GM04504 (cell line): ENCODE measurements at regions not wholly inside any gene's neighbourhood (a gene's known extent, or its start where the extent isn't known, plus 50 kb on each side); places are given as distances from the start of the nearest gene placed in this dataset.
"Not testable (repeated sequence)": the region's sequence is repeated elsewhere in the genome, so short reads cannot be mapped to it uniquely, and the experiment has no call there.

Source experiments
- DNase-seq: peaks from one replicate; pipeline ENCODE4 v3.0.0-alpha.2; 2012; ENCODE audit warnings: low read depth

DNA sequence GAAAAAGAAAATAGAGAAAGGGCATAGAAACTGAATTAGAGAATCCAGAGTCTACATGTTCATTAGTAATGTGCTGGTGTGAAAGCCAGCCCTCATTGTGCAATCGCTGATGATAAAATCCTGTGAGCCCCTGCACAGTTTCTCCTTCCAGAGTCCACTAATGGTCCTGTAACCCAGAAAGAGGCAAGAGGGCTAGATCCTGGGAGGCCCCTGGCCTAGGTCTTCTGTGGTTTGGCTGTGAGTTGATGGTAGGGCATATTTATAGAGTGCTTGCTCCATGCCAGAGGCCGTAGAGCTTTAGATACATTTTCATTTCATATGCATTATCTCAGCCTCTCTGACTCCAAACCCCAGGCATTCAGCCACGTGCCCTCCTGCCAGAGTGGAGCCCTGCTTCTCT, 94.9 kb upstream of the MTHFD1L start:
- no peak for DNase-seq

DNA sequence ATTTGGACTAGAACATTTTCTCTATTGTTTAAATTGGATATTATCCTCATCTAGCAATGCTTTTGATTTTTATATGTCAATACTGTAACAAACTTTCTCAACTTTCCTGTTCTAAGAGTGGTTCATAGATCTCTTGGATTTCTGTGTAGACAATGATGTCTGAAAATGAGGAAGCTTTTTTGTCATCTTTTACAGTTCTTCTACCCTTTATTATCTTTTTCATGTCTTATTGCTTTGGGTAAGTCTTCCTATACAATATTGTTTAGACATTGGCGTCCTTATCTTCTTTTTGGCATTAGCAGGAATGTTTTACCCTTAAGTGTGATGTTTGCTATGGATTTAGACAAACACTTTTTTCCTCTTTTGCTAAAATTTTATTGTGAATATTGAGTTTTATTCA, 91.5 kb upstream of the MTHFD1L start:
- DNase-seq: no peak

DNA sequence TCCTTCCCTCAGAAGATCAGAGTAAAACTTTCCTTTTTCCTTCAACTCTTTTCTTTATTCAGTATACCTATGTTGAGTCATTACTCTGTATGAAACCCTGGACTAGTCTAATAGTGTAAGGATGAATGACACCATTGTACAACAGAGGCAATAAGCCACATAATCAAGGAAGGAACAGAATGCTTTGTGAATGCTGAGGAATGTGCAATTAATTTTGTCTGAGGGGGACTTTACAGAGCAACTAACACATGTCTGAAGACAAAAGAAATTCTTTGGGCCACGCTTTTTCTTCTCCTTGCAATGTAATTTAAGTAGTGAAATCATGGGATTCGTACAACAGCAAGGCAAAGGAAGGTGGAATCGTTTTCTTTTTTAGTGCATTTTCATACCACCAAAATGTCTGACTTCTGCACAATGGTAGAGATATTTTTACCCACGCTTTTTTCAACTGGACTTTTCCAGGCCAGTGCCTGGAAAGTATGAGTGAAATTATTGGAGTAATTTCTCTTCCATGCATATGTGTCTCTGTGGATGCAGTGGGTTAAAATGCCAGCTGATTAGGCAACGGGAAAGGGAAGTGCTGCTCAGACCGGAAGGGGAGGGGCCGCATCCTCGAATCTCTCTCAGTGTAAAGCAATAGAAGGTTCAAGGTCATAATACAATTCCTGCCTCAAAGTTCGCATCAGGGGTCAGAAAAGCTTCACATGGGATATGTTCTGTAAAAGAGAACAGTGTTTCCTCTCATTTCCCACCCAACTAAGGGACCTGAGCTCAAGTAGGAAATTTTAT, 89.9 kb upstream of the MTHFD1L start:
- DNase-seq: no peak

DNA sequence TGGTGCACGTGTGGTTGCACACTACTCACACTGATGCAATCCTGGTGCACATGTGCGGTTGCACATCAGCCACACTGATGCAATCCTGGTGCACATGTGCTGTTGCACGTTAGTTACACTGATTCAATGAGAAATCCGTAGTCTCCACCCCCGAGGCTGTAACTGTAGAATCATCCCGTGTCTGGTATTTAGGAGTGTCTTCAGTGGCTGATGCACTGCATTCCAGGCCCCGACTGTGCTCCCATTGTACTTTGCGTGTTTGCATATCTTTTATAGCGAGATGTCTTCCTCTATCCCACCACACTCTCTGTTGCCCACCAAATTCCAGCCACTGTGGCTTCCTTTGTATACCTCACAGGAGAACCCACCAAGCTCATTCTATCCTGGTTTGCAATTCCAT, 87.8 kb upstream of the MTHFD1L start:
- no peak for DNase-seq

DNA sequence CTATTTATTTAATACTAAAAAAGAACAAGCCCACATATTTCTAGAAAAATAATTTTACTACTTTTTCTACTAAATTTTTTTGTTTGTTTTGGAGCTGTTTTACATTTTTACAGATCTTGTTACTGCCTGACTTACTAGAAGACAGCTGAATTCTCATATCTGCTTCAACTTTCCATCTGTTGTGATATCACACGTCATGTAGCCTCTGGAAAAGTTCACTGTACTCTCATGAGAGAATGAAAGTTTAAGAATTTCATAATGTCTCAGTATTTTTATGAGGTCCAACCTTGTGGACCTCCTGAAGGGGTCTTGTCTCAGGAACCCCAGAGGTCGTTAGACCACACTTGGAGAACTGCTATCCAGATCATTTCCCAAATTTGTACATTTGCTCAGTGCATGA, 81.7 kb upstream of the MTHFD1L start:
- DNase-seq: no peak

DNA sequence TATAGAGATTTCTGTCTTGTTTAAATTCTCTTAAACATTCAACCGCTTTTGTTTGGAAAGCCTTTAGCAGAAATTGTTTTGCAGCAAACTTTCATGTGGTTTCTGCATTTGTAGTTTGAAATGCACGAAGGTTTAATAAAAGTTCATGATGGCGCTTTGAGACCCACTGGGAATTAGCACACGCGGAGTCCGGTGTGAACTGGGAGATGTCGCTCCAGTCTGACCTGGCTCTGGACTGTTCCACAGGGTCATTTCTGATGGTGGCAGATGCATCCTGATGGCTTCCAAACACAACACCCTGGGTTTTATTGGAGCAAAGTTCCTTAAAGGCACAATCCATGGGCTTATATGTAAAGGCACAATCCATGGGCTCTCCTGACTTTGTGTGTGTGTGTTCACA, 78.1 kb upstream of the MTHFD1L start:
- DNase-seq: no peak

DNA sequence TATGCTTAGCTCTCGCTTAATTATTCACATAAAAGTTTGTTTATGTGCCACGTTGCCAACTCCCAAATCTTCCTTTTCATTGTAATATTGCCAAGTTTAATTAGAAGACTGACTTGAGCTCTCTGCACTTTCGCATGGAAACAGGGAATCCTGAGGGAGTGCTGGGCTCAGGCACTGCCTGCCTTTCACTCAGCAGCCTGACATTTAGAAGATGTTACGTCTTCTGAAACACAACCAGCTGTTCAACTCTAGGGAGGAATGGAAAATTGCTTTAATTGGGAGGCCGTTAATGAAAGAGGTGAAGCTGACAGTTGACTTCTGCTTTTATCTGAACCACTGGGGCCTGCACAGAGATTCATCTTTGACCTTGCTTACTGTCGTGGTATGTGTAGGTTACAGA, 77.4 kb upstream of the MTHFD1L start:
- DNase-seq: no peak

DNA sequence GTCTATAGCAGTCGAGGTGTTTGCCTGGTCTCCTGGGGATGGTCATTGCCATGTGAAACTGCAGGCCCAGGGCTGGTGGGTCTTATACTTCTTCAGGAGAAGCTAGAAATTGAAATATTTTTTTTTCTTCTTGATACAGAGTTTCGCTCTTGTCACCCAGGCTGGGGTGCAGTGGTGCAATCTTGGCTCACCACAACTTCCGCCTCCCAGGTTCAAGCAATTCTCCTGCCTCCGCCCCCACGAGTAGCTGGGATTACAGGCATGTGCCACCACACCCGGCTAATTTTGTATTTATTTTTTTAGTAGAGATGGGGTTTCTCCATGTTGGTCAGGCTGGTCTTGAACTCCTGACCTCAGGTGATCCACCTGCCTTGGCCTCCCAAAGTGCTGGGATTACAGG, 75.6 kb upstream of the MTHFD1L start:
- not testable (repeated sequence) for DNase-seq

DNA sequence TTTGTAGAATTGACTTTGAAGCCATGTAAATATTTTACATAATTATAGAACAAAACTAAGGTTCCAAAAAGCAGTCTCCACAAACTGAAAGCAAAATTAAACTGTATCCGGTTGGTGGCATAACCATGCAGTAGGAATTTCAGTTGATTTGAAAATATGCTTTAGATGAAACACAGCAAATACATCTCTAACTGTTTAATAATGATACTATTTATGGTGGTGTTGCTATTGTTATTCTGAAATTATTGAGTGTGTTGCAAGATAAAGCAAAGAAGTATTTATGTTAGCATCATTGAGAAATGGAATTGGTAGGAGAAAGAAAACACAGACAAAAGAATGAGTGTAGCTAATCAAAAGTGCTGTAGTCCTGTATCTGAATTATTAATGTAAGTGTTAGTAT, 73.8 kb upstream of the MTHFD1L start:
- DNase-seq: no peak

DNA sequence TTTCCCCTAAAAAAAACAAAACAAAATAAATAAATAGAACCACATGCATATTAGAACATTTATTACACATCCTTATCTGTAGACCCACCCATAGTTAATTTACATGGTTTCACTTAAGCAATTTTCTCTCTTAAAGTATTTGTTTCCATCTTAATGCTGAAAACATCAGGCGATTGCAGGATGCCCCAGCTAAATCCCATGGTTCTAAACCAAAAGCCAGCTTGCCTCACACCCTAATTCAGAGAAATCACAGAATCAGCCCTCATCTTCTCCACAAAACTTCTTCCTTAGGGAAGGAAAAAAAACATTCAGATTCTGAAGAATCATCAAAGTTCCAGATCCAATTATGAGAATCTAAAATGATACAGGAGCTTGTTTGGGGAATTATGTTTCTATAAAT, 67.6 kb upstream of the MTHFD1L start:
- no peak for DNase-seq

DNA sequence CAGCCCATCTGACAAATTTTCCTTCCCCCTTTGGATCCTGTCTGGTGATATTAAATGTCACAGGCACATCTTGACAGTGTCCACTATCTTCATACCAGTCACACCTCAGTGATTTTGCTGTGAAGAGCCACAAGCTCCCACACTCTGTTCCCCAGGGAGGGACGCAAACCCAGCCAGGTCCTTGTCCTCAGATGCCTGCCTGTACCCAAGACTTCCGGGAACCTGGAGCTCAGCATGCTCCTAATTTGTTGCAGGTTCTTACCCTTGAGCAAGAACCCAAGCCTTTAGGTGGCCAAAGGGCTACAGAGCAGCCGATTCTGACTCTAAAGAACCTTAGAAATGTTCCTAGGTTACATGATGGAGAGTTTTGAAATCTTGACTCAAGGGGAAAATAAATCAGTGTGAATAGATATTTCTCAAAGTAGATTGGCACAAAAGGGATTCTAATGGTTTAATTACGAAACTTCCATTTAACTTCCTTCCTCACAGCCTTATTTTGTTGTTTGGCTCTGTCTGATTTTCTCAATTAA, 66.2 kb upstream of the MTHFD1L start:
- no peak for DNase-seq

DNA sequence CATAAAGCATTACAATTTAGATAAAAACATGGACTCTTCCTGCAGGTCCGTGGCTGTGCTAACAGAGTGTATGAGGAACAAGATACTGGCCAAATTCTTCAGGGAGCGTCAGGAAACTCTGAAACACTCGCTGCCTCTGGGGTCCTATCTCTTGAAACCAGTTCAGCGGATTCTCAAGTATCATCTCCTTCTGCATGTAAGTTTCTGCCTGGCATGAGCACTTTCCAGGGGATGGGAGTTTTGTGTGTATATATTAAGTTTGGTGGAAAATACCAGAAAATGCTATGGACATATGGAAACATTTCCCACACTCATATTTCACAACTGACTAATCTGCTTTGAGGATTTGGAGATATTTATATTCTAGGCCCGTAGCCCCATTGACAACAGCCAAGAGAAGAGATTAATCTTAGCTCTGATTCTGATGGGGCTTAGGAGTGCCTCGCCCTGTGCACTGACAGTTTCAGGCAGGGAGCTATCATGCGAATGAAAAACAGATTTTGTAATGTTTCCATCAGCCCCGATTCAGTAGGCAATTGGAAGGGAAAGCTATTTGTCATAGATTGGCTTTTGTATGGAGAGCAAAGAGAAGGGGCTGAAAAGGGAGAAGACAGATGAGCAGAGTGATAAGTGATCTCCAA, 64.7 kb upstream of the MTHFD1L start:
- no peak for DNase-seq

DNA sequence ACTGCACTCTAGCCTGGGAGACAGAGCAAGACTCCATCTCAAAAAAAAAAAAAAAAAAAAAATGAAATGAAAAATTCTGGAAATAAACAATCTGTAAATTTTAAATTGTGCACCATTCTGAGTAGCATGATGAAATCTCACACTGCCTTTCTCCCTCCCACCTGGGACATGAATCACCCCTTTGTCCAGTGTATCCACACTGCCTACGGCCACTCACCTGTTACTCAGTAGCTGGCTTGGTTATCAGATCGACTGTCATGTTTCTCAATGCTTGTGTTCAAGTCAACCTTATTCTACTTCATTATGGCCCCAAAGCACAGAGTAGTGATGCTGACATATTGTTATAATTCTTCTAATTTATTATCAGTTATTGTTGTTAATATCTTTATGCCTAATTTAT, 58.7 kb upstream of the MTHFD1L start:
- DNase-seq: no peak

DNA sequence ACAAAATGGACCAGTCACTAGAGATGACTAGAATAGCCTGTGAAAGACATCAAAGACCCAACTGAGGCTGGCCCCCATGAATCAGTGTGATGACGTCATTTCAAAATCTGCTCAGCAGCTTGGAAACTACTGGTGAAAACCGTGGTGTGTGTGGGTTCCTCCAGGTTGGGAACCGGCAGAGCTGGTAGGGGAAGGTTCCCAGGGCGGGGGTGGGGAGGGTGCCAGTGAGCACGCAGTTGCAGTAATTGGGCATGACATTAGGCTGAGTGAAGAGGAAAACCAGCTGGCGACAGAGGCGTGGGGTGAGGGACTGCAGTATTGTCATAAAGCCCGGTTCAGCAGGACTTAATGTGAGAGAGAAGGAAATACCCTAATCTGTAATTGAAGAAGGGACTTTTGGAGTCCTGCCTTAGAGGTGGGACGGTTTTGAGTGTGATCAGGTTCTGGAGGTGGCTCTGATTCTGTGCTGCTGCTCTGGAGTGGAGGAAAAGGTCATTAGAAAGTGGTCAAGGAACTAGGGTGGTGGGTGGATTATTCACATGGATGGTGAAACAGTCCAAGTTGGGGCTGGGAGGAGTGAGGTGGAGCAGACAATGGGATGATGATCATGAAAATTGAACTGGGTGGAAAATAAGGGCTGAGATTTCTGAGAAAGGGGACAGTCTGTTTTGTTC, 52.0 kb upstream of the MTHFD1L start:
- DNase-seq: no peak

DNA sequence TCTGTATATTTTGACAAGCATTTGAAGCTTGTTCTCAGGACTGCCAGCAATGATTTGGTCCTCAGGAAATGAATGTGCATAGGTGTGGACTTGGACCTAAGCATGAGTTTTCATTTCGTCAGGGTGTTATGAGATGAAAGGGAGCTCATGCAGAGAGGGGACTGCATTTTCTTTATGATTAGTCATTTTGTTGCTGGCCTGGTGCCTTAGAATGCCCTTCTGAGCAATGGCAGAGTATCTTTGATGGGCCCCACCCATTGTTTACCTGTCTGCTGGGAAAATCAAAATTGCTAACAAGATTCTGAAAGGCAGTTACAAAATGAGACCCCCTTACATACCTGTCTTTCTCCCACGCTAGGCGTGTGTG, 51.5 kb upstream of the MTHFD1L start:
- DNase-seq: no peak
